GM12878 (cell line): ENCODE measurements at regions not wholly inside any gene's neighbourhood (a gene's known extent, or its start where the extent isn't known, plus 50 kb on each side); places are given as distances from the start of the nearest gene placed in this dataset.

Source experiments
- ATAC-seq: fragments of 200-7000 bp; cut with Tn5 transposase; 3 replicates; pipeline ENCODE4 v1.9.1; 2020; ENCODE audit warnings: mild to moderate bottlenecking, moderate library complexity
- BruUV-seq: library from RNA; stranded (reverse); fragments of 400-500 nt; replicated peaks from 2 replicates; lab custom pipeline; 2021; lab: Mats Ljungman, UMichigan
- CTCF ChIA-PET: fragments of 300-600 bp; sonication (Branson Sonifier 250); formaldehyde crosslinking; extraction: SDS; loops from one replicate; lab custom pipeline; 2021; ENCODE audit warnings: inconsistent platforms; lab: Yijun Ruan, JAX
- POLR2A ChIA-PET: fragments of 350-600 bp; formaldehyde crosslinking; extraction: SDS; loops from one replicate; lab custom pipeline; 2021; ENCODE audit warnings: inconsistent platforms; lab: Charles Lee
- RAD21 ChIA-PET: fragments of 300-600 bp; sonication (Branson Sonifier 250); formaldehyde crosslinking; loops from one replicate; lab custom pipeline; 2023; ENCODE audit warnings: antibody characterized with exemption; ENCODE audit not compliant: unreplicated experiment; lab: Charles Lee
- SMC1A ChIA-PET: fragments of 300-600 bp; sonication (Branson Sonifier 250); formaldehyde crosslinking; loops from one replicate; lab custom pipeline; 2023; ENCODE audit not compliant: unreplicated experiment, uncharacterized antibody; lab: Charles Lee
- DNase-seq: peaks from one replicate; pipeline ENCODE4 v3.0.0-alpha.2; 2011; ENCODE audit warnings: low read depth, low spot score
- FAIRE-seq: peaks from 3 replicates; lab custom pipeline; 2011; peaks lifted over from hg19 to GRCh38; lab: Jason Lieb, UNC
- H2AFZ ChIP-seq: 2 replicates; pipeline ENCODE4 v1.6.0; 2011; ENCODE audit warnings: low read depth, low read length, control low read depth; ENCODE audit not compliant: control insufficient read depth
- H3K27ac ChIP-seq: 2 replicates; pipeline ENCODE4 v1.5.1; 2011; ENCODE audit warnings: control low read depth; ENCODE audit not compliant: control insufficient read depth, insufficient read depth
- H3K27me3 ChIP-seq, 2 experiments: replicated peaks in 1 of 2; 2 replicates each; pipeline versions ENCODE4 v1.6.0 to v1.6.1; 2011; ENCODE audit warnings: low read length in 1 of 2; ENCODE audit not compliant: control insufficient read depth in 2 of 2, insufficient read depth in 2 of 2
- H3K36me3 ChIP-seq, 2 experiments: 2 replicates each; pipeline ENCODE4 v1.5.1; 2011; ENCODE audit warnings: low read length in 1 of 2; ENCODE audit not compliant: control insufficient read depth in 2 of 2, insufficient read depth in 2 of 2
- H3K4me1 ChIP-seq: 2 replicates; pipeline ENCODE4 v1.6.1; 2011; ENCODE audit warnings: mild to moderate bottlenecking, low read length, moderate library complexity, mixed read lengths; ENCODE audit not compliant: control insufficient read depth, insufficient read depth
- H3K4me2 ChIP-seq: 2 replicates; pipeline ENCODE4 v1.6.0; 2011; ENCODE audit warnings: control low read depth; ENCODE audit not compliant: control insufficient read depth, insufficient read depth
- H3K4me3 ChIP-seq: fragments of 200-600 bp; sonication (generic); 2 replicates; pipeline ENCODE4 v1.5.1; 2016
- H3K79me2 ChIP-seq: 2 replicates; pipeline ENCODE4 v1.6.0; 2011; ENCODE audit warnings: low read length; ENCODE audit not compliant: control insufficient read depth, insufficient read depth
- H3K9ac ChIP-seq: 2 replicates; pipeline ENCODE4 v1.8.0; 2011; ENCODE audit warnings: low read length, control low read depth, mixed read lengths; ENCODE audit not compliant: control insufficient read depth, insufficient read depth
- H3K9me3 ChIP-seq: replicated peaks from 3 replicates; pipeline ENCODE4 v1.5.1; 2011; ENCODE audit warnings: mild to moderate bottlenecking, low read length; ENCODE audit not compliant: control insufficient read depth, insufficient read depth
- H4K20me1 ChIP-seq: 2 replicates; pipeline ENCODE4 v1.6.0; 2011; ENCODE audit not compliant: control insufficient read depth, insufficient read depth
- BHLHE40 ChIP-seq, 2 experiments: fragments of 450-650 bp in 1 of 2; IDR thresholded peaks; 2 replicates each; pipeline ENCODE4 v1.6.1; 2011 to 2017; ENCODE audit warnings: low read depth in 2 of 2, borderline replicate concordance in 1 of 2, improper control_type of control experiment in 1 of 2, low read length in 1 of 2, mild to moderate bottlenecking in 1 of 2
- BMI1 ChIP-seq: fragments of 450-650 bp; IDR thresholded peaks from 2 replicates; pipeline ENCODE4 v1.6.1; 2016; ENCODE audit warnings: mild to moderate bottlenecking, moderate library complexity, borderline replicate concordance
- CEBPB ChIP-seq, 2 experiments: fragments of 150-350 bp in 1 of 2; IDR thresholded peaks; 2 replicates each; pipeline ENCODE4 v1.6.1; 2012 to 2014; ENCODE audit warnings: low read depth in 2 of 2, low read length in 2 of 2, borderline replicate concordance in 1 of 2, inconsistent platforms in 1 of 2
- HDGF ChIP-seq: fragments of 450-650 bp; IDR thresholded peaks from 2 replicates; pipeline ENCODE4 v1.6.1; 2016; ENCODE audit warnings: antibody characterized with exemption
- JUNB ChIP-seq: IDR thresholded peaks from 2 replicates; pipeline ENCODE4 v1.6.1; 2016; ENCODE audit warnings: antibody characterized with exemption, mild to moderate bottlenecking
- MEF2A ChIP-seq: IDR thresholded peaks from 2 replicates; pipeline ENCODE4 v1.6.1; 2011; ENCODE audit warnings: low read depth, mild to moderate bottlenecking, low read length, moderate library complexity; ENCODE audit not compliant: insufficient read depth
- NFIC ChIP-seq: IDR thresholded peaks from 2 replicates; pipeline ENCODE4 v1.6.1; 2012; ENCODE audit warnings: low read depth, mild to moderate bottlenecking, inconsistent platforms, low read length, moderate library complexity
- PML ChIP-seq: IDR thresholded peaks from 2 replicates; pipeline ENCODE4 v1.6.1; 2012; ENCODE audit warnings: low read length, inconsistent platforms
- RCOR1 ChIP-seq: conservative IDR thresholded peaks from 2 replicates; pipeline ENCODE4 v1.6.1; 2012; ENCODE audit warnings: low read depth, low read length, improper control_type of control experiment
- RELB ChIP-seq: fragments of 450-650 bp; IDR thresholded peaks from 2 replicates; pipeline ENCODE4 v1.6.1; 2017; ENCODE audit warnings: low read depth, mild to moderate bottlenecking, moderate library complexity
- SREBF2 ChIP-seq: IDR thresholded peaks from 2 replicates; pipeline ENCODE4 v1.6.1; 2012; ENCODE audit warnings: mild to moderate bottlenecking, low read length
- WRNIP1 ChIP-seq: IDR thresholded peaks from 2 replicates; pipeline ENCODE4 v1.6.1; 2011; ENCODE audit warnings: low read depth, low read length, improper control_type of control experiment, borderline replicate concordance
- ZBTB4 ChIP-seq: fragments of 450-650 bp; formaldehyde crosslinking; IDR thresholded peaks from 2 replicates; pipeline ENCODE4 v1.4.0; 2022; ENCODE audit warnings: mild to moderate bottlenecking, moderate library complexity
- ZNF24 ChIP-seq: fragments of 450-650 bp; IDR thresholded peaks from 2 replicates; pipeline ENCODE4 v1.6.1; 2017; ENCODE audit warnings: antibody characterized with exemption, mild to moderate bottlenecking
- WGBS: methylation state at CpG from one replicate; pipeline ENCODE4 v1.1.6; 2016; ENCODE audit warnings: low lambda C conversion rate; ENCODE audit not compliant: insufficient replicate concordance, insufficient coverage; ENCODE audit errors: missing lambda C conversion rate; 5-methylcytosine and 5-hydroxymethylcytosine counted together
- in situ Hi-C: fragments of 300-500 bp; cut with MboI; formaldehyde crosslinking; loops from 9 replicates; pipeline ENCODE4 v1.14.3; 2018; ENCODE audit warnings: mixed read lengths
- intact Hi-C: fragments of 100-400 bp; cut with micrococcal nuclease; formaldehyde crosslinking; loops from one replicate; pipeline ENCODE4 v1.14.2; 2022; ENCODE audit not compliant: unreplicated experiment

DNA sequence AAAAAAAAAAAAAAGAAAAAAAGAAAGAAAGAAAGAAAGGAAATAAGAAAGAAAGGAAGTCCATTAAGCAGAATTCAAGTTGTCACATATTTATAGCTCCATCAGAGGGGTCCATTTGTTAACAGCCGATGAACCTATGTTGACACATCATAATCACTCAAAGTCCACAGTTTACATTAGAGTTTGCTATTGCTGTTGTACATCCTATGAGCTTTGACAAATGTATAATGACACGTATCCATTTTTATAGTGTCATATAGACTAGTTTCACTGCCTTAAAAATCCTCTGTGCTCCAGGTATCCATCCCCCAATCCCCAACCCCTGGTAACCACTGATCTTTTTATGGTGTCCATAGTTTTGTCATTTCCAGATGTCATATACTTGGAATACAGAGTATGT lies 335.2 kb downstream of the RND3 start (continued):
- no peak for TF ChIP-seq ZBTB4 (CRISPR knock-in tag)
- TF ChIP-seq CEBPB (IDR thresholded peaks at IDR 0.05; ENCODE audit: borderline replicate concordance in 1 of 2, low read depth in 2 of 2, low read length in 2 of 2) = no peak
- TF ChIP-seq ZNF24 = no peak
- no peak for TF ChIP-seq WRNIP1
- no peak for TF ChIP-seq BHLHE40 (IDR thresholded peaks at IDR 0.05; ENCODE audit: borderline replicate concordance in 1 of 2, low read depth in 2 of 2, low read length in 1 of 2)
- no peak for TF ChIP-seq BMI1
- TF ChIP-seq RELB = no peak
- TF ChIP-seq RCOR1 = no peak

- H3K4me2 ChIP-seq = no peak overlapping the region
- no peaks in the 10 kb centered on the region for H3K4me1 ChIP-seq
- H2AFZ ChIP-seq = no peak overlapping the region
- no TSS peak for BruUV-seq
- DNase-seq (no peak), FAIRE-seq (no peak), ATAC-seq (no peak)
- H3K27me3 ChIP-seq = no peaks in the 10 kb centered on the region
- H3K9me3 ChIP-seq = no peaks in the 10 kb centered on the region; the same call in 2 of the 3 replicates
- intact Hi-C loops (no loop called here), in situ Hi-C loops (no loop called here)
- no peak overlapping the region for H3K4me3 ChIP-seq
- RAD21 ChIA-PET = interaction anchor here (1.1 kb wide), 1 partner anchor 12 kb away, joined by 3 read pairs; no protein-coding TSS in a partner anchor
- CTCF ChIA-PET = no interaction called here
- no peaks in the 10 kb centered on the region for H3K79me2 ChIP-seq
- H3K27ac ChIP-seq = no peak overlapping the region
- no peaks in the 10 kb centered on the region for H4K20me1 ChIP-seq
- SMC1A ChIA-PET = no interaction called here
- no peak overlapping the region for H3K9ac ChIP-seq
- H3K36me3 ChIP-seq = no peaks in the 10 kb centered on the region
- WGBS = 2% methylated on average over 2 of the region's 2 CpGs
- no peak for TF ChIP-seq NFIC
- no peak for TF ChIP-seq HDGF
- no peak for TF ChIP-seq PML
- no peak for TF ChIP-seq SREBF2
- TF ChIP-seq JUNB = no peak
- TF ChIP-seq MEF2A = no peak
- POLR2A ChIA-PET = no interaction called here
Observed at GRCh38 chr2:150150144-150150543, 337.3 kb downstream of the RND3 start.
